ENCODE measurements at regions not wholly inside any gene's neighbourhood (a gene's known extent, or its start where the extent isn't known, plus 50 kb on each side); places are given as distances from the start of the nearest gene placed in this dataset.

- no peak for DNase-seq (ENCODE audit: low read depth)
Measured at GRCh38 chr10:10804061-10804460, 213.6 kb upstream of the CELF2 start.

GRCh38 chr10:10804998-10805740 lies 212.5 kb upstream of the CELF2 start:
- DNase-seq (ENCODE audit: low read depth): peak; percentile 7

GRCh38 chr10:10807106-10807505 lies 210.6 kb upstream of the CELF2 start:
- no peak for DNase-seq (ENCODE audit: low read depth)

GRCh38 chr10:10811562-10811961 lies 206.1 kb upstream of the CELF2 start:
- no peak for DNase-seq (ENCODE audit: low read depth)

GRCh38 chr10:10813656-10814055 lies 204.0 kb upstream of the CELF2 start:
- DNase-seq (ENCODE audit: low read depth): no peak

GRCh38 chr10:10814069-10814468 lies 203.6 kb upstream of the CELF2 start:
- no peak for DNase-seq (ENCODE audit: low read depth)

GRCh38 chr10:10816447-10816846 lies 201.2 kb upstream of the CELF2 start:
- DNase-seq (ENCODE audit: low read depth): no peak

GRCh38 chr10:10817609-10818008 lies 200.1 kb upstream of the CELF2 start:
- DNase-seq (ENCODE audit: low read depth): no peak

GRCh38 chr10:10818082-10818481 lies 199.6 kb upstream of the CELF2 start:
- no peak for DNase-seq (ENCODE audit: low read depth)

GRCh38 chr10:10819206-10819856 lies 198.3 kb upstream of the CELF2 start:
- no peak for DNase-seq (ENCODE audit: low read depth)

GRCh38 chr10:10821926-10822325 lies 195.7 kb upstream of the CELF2 start:
- no peak for DNase-seq (ENCODE audit: low read depth)

- DNase-seq (ENCODE audit: low read depth): no peak
Measured at GRCh38 chr10:10824591-10825148, 193.0 kb upstream of the CELF2 start.

GRCh38 chr10:10826125-10826524 lies 191.5 kb upstream of the CELF2 start:
- DNase-seq (ENCODE audit: low read depth): peak; percentile 46

- no peak for DNase-seq (ENCODE audit: low read depth)
Measured at GRCh38 chr10:10828623-10829022, 189.0 kb upstream of the CELF2 start.

- no peak for DNase-seq (ENCODE audit: low read depth)
Measured at GRCh38 chr10:10829576-10829975, 188.1 kb upstream of the CELF2 start.

GRCh38 chr10:10830293-10830986 lies 187.2 kb upstream of the CELF2 start:
- peak; percentile 39 for DNase-seq (ENCODE audit: low read depth)

- DNase-seq (ENCODE audit: low read depth): peak; percentile 63
Measured at GRCh38 chr10:10831085-10831484, 186.6 kb upstream of the CELF2 start.

GRCh38 chr10:10833955-10834354 lies 183.7 kb upstream of the CELF2 start:
- no peak for DNase-seq (ENCODE audit: low read depth)

- DNase-seq (ENCODE audit: low read depth): no peak
Measured at GRCh38 chr10:10844251-10844650, 173.4 kb upstream of the CELF2 start.

- no peak for DNase-seq (ENCODE audit: low read depth)
Measured at GRCh38 chr10:10845185-10845584, 172.5 kb upstream of the CELF2 start.

- no peak for DNase-seq (ENCODE audit: low read depth)
Measured at GRCh38 chr10:10845826-10846503, 171.7 kb upstream of the CELF2 start.

- DNase-seq (ENCODE audit: low read depth): no peak
Measured at GRCh38 chr10:10846504-10846900, 171.2 kb upstream of the CELF2 start.

Data from RPMI7951 (cell line).